GM19397 (cell line): ENCODE measurements at regions not wholly inside any gene's neighbourhood (a gene's known extent, or its start where the extent isn't known, plus 50 kb on each side); places are given as distances from the start of the nearest gene placed in this dataset.

Experiments used
- ATAC-seq: cut with Tn5 transposase; IDR thresholded peaks from one replicate; pipeline ENCODE4 v1.9.1; 2021; ENCODE audit warnings: mild to moderate bottlenecking, moderate library complexity; ENCODE audit not compliant: unreplicated experiment

DNA sequence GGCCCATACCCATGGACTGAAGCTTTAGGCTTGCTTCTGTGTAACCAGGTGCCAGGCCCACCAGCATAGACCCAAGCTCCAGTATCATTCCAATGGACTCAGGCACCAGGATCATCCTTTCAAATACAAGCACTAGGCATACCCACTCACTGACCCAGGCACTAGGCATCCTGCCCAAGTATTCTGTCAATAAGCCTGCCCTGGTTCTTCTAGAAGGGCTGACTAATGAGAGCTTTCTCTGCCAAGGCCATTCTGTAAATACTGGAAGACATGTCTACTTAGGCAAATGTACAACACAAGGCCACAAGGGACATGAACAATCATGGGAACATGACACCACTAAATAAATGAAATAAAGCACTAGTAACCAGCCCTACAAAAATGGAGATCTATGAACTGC is 352.2 kb downstream of the FSCB start:
- no peak for ATAC-seq

DNA sequence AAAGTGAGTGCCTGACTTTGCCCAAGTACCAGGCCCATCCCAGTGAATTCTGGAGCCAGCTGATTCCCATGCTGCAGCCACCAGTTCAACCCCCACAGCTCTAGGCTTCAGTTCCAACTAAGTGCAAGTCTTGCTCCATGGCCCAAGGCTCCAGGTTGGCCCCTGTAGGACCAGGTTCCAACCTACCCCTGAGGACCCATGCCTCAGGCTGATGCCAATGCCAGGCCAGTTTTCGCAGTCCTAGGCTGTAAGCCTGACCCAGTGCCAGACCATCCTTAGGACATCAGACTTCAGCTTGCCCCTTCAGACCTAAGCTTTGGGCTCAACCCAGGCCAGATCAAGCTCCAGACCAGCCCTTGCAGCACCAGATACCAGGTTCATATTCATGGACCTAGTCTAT is 352.6 kb downstream of the FSCB start:
- no peak for ATAC-seq

DNA sequence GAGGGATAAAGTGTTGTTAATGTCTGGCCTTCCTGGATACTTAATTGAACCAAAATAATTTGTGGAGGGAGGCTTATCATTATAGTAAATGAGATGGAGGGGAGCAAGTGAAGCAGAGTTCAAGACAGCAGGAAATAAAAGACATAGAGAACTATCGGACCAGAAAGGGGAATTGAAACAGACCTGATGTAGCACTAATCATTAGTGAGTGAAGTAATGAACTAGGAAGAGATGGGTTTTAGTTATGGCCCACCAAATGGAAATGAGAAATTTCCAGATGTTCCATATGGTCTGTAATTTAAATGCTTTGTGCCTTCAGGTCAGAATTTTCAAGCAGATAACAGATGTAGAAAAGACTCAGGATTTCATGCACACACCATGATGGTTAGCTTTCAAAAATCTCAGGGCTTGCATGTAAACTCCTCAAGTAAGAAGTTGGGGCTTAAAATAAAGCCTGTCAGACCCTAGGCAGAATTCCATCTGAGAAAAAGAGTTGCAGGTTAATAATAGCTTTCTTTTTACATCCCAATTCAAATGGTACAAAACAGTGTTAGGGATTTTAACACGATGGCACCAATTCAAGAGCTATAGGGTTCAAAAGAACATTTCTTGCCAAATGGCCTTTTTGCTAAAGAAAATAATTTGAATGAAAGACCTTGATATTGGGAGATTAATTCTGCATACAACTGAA is 355.8 kb downstream of the FSCB start:
- no peak for ATAC-seq

- no peak for ATAC-seq
Observed at GRCh38 chr14:44149597-44149996, 357.5 kb downstream of the FSCB start.

GRCh38 chr14:44142006-44142405 is 365.1 kb downstream of the FSCB start:
- ATAC-seq: no peak

GRCh38 chr14:44135972-44136371 is 371.1 kb downstream of the FSCB start:
- no peak for ATAC-seq

DNA sequence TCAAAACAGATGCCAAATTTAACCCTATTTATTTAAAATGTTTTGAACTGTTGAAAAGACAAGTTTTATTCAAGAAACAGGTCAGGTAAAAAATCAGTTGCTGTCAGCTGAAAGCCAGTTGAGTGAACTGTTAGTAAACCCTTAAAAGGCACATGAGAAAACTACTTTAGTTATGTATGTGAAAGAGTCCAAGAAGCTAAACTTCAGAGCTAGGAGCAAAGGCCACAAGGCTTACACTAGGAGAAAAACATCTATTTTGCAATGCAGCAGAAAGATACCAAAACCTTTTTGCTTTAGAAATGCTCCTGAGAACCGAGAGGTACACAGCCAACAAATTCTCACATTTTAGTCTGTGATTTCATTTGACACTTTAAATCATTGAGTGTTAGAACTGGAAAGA is 375.2 kb downstream of the FSCB start:
- ATAC-seq: no peak

GRCh38 chr14:44113769-44114730 is 393.0 kb downstream of the FSCB start:
- no peak for ATAC-seq

GRCh38 chr14:44112774-44113460 is 394.2 kb downstream of the FSCB start:
- ATAC-seq: no peak

- ATAC-seq: no peak
Observed at GRCh38 chr14:44109036-44109435, 398.0 kb downstream of the FSCB start.

DNA sequence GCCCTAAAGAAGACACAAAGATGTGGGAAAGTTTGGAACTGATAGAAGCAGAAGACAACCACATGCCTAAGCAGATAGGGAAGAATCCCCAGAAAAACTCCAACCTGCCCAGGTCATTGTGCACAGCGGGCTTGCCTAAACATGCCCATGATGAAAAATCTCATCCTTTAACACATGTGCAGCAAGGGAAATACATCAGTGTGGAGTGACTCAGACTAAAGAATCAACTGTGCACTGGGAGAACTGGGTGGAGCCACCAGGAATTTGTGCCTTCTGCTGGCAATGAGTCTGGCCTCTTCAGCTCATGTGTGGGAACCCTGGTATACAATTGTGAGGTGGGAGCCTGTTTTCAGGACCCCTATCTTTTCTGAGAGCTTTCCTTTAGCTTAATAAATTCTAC is 398.5 kb downstream of the FSCB start:
- ATAC-seq: no peak

- ATAC-seq: no peak
Observed at GRCh38 chr14:44107156-44107555, 399.9 kb downstream of the FSCB start.

GRCh38 chr14:44099743-44100488 is 407.2 kb downstream of the FSCB start:
- ATAC-seq: no peak

GRCh38 chr14:44081146-44081545 is 425.9 kb downstream of the FSCB start:
- no peak for ATAC-seq

DNA sequence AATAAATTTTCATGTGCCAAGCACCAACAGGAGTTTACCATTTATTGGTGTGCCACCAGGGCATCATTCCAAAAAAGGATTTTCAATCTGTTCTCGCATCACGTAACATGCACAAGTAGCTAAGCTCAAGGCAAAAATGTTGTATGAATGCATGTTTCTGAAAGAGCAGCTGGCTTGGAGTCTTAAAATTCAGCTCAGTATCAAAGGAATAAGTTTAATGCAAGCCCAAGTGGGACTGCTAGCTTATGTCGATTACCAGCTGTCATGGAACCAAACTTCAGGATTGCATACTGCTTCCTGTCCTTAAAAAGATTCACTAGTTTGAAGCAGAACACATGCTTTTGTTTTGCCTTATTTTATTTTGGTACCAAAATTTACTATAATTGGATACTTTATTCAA is 437.0 kb downstream of the FSCB start:
- no peak for ATAC-seq

- ATAC-seq: no peak
Observed at GRCh38 chr14:44053422-44053821, 453.7 kb downstream of the FSCB start.

DNA sequence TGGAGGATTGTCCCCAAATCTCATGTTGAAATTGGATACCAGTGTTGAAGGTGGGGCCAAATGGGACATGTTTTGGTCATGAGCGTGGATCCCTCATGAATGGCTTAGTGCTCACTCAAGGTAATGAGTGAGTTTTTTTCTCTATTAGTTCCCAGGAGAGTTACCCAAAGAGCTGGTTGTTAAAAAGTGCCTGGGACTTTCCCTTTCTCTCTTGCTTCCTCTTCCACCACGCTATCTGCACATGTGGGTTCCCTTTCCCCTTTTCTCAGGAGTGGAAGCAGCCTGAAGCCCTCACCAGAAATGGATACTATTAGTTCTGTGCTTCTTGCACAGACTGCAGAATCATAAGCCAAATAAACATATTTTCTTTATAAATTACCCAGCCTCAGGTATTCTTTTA is 465.4 kb downstream of the FSCB start:
- ATAC-seq: no peak

GRCh38 chr14:44040561-44040960 is 466.5 kb downstream of the FSCB start:
- ATAC-seq: no peak

DNA sequence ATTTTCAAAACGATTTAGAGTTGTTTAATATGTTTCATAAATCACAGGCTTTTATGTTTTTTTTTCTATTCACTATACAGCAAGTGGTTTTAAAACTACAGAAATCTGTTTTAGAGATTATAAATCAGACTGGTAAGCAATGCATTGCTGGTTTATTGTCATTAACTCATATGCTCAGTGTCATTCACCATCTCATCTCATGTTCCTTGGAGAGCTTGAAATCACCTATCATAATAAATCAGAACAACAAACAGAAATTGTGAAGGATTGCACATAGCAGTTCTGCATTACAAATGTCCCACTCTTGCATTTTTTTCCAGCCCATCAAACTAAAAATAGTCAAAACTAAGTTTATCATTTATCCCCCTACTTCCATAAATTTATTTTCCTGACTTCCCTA is 470.8 kb downstream of the FSCB start:
- no peak for ATAC-seq

GRCh38 chr14:44035707-44036106 is 471.4 kb downstream of the FSCB start:
- no peak for ATAC-seq

- ATAC-seq: no peak
Observed at GRCh38 chr14:44030831-44031383, 476.2 kb downstream of the FSCB start.
